Thyroid gland (tissue), 4 donors: ENCODE measurements at regions not wholly inside any gene's neighbourhood (a gene's known extent, or its start where the extent isn't known, plus 50 kb on each side); places are given as distances from the start of the nearest gene placed in this dataset.

Source experiments
- POLR2A ChIP-seq, 2 donors: fragments of 450-650 bp; IDR thresholded peaks; one replicate each; pipeline ENCODE4 v1.6.1; 2017; ENCODE audit warnings: antibody characterized with exemption in 2 of 2, mild to moderate bottlenecking in 2 of 2, moderate library complexity in 1 of 2
- TF ChIP-seq, protein P1 (sequence below), 6 experiments: fragments of 200-600 bp in 3 of 6; fragments of 450-650 bp in 3 of 6; sonication (generic) in 3 of 6; IDR thresholded peaks; one replicate each; pipeline ENCODE4 v1.5.1; 2016 to 2019; ENCODE audit warnings: antibody characterized with exemption in 6 of 6, mild to moderate bottlenecking in 2 of 6, inconsistent platforms in 1 of 6, moderate library complexity in 1 of 6

DNA sequence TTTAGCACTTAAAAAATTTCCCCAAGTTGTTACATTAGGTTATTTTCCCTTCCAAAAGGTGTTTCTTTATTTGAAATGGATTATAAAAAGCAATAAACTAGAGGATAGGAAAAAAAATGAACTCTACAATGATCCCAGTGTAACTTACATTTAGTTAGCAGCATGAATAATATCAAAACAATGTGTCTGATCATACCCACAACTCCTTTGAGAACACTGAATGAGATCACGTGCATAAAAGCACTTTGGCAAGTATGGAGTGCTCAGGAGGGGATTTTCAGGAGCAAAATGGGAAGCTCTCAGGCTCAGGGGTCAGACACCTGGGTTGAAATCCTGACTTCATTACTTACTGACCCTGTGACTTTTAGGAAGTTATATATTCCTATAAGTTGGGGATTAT lies 369.7 kb upstream of the PROX1 start:
- TF ChIP-seq, protein P1, sequence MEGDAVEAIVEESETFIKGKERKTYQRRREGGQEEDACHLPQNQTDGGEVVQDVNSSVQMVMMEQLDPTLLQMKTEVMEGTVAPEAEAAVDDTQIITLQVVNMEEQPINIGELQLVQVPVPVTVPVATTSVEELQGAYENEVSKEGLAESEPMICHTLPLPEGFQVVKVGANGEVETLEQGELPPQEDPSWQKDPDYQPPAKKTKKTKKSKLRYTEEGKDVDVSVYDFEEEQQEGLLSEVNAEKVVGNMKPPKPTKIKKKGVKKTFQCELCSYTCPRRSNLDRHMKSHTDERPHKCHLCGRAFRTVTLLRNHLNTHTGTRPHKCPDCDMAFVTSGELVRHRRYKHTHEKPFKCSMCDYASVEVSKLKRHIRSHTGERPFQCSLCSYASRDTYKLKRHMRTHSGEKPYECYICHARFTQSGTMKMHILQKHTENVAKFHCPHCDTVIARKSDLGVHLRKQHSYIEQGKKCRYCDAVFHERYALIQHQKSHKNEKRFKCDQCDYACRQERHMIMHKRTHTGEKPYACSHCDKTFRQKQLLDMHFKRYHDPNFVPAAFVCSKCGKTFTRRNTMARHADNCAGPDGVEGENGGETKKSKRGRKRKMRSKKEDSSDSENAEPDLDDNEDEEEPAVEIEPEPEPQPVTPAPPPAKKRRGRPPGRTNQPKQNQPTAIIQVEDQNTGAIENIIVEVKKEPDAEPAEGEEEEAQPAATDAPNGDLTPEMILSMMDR (IDR thresholded peaks at IDR 0.05), result no peak
- no peak for TF ChIP-seq POLR2A (IDR thresholded peaks at IDR 0.05)
